ENCODE measurements at regions not wholly inside any gene's neighbourhood (a gene's known extent, or its start where the extent isn't known, plus 50 kb on each side); places are given as distances from the start of the nearest gene placed in this dataset.

DNA sequence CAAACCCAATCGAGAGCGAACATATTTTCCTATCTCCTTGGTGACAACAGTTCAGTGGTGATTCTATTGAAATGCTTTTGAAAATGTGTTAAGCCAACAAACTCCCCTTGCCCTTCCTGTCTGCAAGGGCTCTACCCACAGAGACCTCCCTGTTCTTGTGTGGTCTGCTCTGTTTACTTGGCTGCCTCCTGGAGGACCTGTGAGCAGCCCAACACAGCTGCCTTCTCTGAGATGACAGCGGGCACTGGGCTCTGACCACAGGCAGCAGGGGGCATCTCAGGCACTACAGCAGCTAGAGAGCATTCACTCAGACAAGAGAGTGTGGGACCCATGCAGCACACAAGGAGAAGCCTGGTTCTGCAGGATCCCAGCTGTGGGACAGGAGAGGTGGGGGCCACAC is 416.4 kb downstream of the TCERG1L start:
- H3K4me1 Mint-ChIP-seq = no peaks in the 10 kb centered on the region
- H3K36me3 Mint-ChIP-seq = no peaks in the 10 kb centered on the region
- peaks cover 0 to 5% (median 2%) of the 10 kb centered on the region in 3 donors for H3K27me3 Mint-ChIP-seq (ENCODE audit: low read depth in 3 of 3)
- DNase-seq = peak in 2 of 3 donors; percentile 2 to 5
- H3K9me3 Mint-ChIP-seq = peaks cover 0 to 3% (median 0%) of the 10 kb centered on the region in 6 donors
- no peak overlapping the region for H3K27ac Mint-ChIP-seq
- H3K4me3 Mint-ChIP-seq = no peak overlapping the region

DNA sequence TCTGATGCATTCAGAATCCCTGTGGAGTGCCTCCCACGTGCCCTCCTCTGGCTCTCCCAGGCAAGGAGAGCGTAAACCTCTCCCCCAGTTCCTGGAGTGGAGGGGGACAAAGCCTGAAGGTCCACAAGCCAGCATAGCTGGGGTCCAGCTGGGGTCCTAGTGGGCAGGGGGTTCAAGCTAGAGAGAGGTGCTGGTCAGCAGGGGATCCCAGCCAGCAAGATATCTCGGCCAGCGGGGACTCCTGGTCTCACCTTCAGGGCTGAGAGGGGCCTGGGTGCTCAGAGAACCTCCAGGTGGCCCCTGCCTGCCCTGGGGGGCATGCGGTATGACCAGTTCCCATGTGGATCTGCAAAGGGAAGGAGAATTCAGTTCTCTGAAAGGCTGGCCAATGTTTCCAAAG is 413.7 kb downstream of the TCERG1L start:
- H3K27me3 Mint-ChIP-seq (ENCODE audit: low read depth in 3 of 3) = peaks cover 0 to 5% (median 0%) of the 10 kb centered on the region in 3 donors
- H3K4me3 Mint-ChIP-seq = no peak overlapping the region
- peaks cover 0 to 3% (median 0%) of the 10 kb centered on the region in 6 donors for H3K9me3 Mint-ChIP-seq
- H3K27ac Mint-ChIP-seq = no peak overlapping the region
- H3K36me3 Mint-ChIP-seq = no peaks in the 10 kb centered on the region
- no peaks in the 10 kb centered on the region for H3K4me1 Mint-ChIP-seq
- DNase-seq = no peak

- no peaks in the 10 kb centered on the region for H3K36me3 Mint-ChIP-seq
- H3K4me1 Mint-ChIP-seq = no peaks in the 10 kb centered on the region
- H3K4me3 Mint-ChIP-seq = no peak overlapping the region
- no peak overlapping the region for H3K27ac Mint-ChIP-seq
- DNase-seq = no peak
- H3K27me3 Mint-ChIP-seq (ENCODE audit: low read depth in 3 of 3) = peaks cover 0 to 5% (median 0%) of the 10 kb centered on the region in 3 donors
- H3K9me3 Mint-ChIP-seq = peaks cover 0 to 3% (median 0%) of the 10 kb centered on the region in 6 donors
Observed at GRCh38 chr10:130898381-130898780, 413.1 kb downstream of the TCERG1L start.

- Mint-ChIP-seq H3K27me3 (ENCODE audit: low read depth in 3 of 3) (peaks cover 0 to 5% (median 0%) of the 10 kb centered on the region in 3 donors), H3K27ac (no peak overlapping the region), H3K36me3 (no peaks in the 10 kb centered on the region)
Observed at GRCh38 chr10:130899856-130900255, 411.7 kb downstream of the TCERG1L start.

GRCh38 chr10:130900441-130901160 is 410.9 kb downstream of the TCERG1L start:
- Mint-ChIP-seq H3K9me3 (peaks cover 0 to 3% (median 0%) of the 10 kb centered on the region in 6 donors), H3K27me3 (ENCODE audit: low read depth in 3 of 3) (peaks cover 0 to 4% (median 0%) of the 10 kb centered on the region in 3 donors), H3K4me1 (no peaks in the 10 kb centered on the region), H3K36me3 (no peaks in the 10 kb centered on the region), H3K4me3 (no peak overlapping the region), H3K27ac (no peak overlapping the region)
- no peak for DNase-seq

More at GRCh38 chr10:130899856-130900255, 411.7 kb downstream of the TCERG1L start:
- no peaks in the 10 kb centered on the region for H3K4me1 Mint-ChIP-seq
- H3K4me3 Mint-ChIP-seq = no peak overlapping the region
- DNase-seq = no peak
- H3K9me3 Mint-ChIP-seq = peaks cover 0 to 3% (median 0%) of the 10 kb centered on the region in 6 donors

DNA sequence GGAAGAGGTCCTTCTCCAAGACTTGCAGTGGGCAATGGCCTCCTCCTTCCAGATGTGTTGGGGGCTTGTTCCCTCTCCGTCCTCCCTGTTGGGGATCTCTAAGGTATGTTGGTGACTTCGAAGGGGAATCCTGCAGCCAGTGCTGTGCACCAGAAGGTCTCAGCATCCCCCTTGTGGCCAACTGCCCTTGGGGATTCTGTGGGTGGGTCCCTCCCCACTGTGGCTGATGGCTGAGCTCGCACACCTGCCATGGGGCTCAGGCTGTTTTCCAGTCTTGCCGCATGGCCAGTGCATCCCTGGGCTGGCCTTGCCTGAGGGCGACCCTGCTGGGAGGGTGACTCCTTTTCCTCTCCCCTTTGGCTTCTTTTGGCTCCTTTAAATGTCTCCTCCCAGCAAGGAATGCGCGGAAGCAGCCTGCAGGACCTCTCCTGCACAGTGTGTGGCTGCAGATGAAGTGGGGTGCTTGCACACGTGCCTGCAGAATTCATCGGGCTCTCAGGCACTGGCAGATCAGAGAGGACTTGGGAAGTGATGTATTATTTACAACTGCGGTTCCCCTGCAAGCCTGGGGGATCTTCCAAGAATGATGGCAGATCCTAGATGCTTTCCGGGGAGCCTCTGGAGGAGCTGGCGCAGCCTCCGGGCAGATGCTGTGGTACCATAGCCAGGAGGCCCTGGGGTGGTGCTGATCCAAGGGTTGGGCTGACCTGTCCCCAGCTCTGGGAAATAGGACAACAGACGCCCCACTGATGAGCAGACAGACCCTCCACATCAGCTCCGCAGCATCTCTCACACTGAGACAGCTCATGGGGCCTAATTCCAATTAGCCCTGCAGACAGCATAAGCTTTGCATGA is 410.0 kb downstream of the TCERG1L start:
- peaks cover 0 to 4% (median 0%) of the 10 kb centered on the region in 3 donors for H3K27me3 Mint-ChIP-seq (ENCODE audit: low read depth in 3 of 3)
- no peaks in the 10 kb centered on the region for H3K4me1 Mint-ChIP-seq
- no peak for DNase-seq
- no peak overlapping the region for H3K4me3 Mint-ChIP-seq
- no peaks in the 10 kb centered on the region for H3K36me3 Mint-ChIP-seq
- H3K27ac Mint-ChIP-seq = no peak overlapping the region
- peaks cover 0 to 3% (median 0%) of the 10 kb centered on the region in 6 donors for H3K9me3 Mint-ChIP-seq

DNA sequence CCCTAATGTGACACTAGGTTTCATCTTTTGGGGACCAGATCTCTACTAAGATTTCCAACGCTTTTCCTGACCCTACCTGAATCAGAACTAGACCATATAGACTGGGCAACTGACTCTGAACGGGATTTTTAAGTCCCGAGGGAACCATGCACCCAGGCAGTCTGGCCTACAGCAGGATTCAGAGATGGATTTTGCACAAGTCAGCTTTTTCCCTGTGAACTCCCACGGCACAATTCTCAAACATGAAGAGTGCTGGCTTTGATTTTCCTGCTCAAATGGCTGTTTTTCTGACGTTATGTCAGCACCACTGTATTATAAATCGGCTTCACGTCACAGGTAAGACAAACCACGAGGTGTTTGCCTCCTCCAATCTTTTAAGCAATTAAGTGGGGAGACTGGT is 409.1 kb downstream of the TCERG1L start:
- no peaks in the 10 kb centered on the region for H3K9me3 Mint-ChIP-seq
- no peak for DNase-seq
- H3K4me1 Mint-ChIP-seq = no peaks in the 10 kb centered on the region
- H3K27me3 Mint-ChIP-seq (ENCODE audit: low read depth in 3 of 3) = peaks cover 0 to 2% (median 0%) of the 10 kb centered on the region in 3 donors
- no peaks in the 10 kb centered on the region for H3K36me3 Mint-ChIP-seq
- no peak overlapping the region for H3K4me3 Mint-ChIP-seq
- H3K27ac Mint-ChIP-seq = no peak overlapping the region

GRCh38 chr10:130902929-130903328 is 408.6 kb downstream of the TCERG1L start:
- Mint-ChIP-seq H3K27me3 (ENCODE audit: low read depth in 3 of 3) (peaks cover 0 to 2% (median 0%) of the 10 kb centered on the region in 3 donors), H3K36me3 (no peaks in the 10 kb centered on the region), H3K4me1 (no peaks in the 10 kb centered on the region), H3K9me3 (no peaks in the 10 kb centered on the region), H3K4me3 (no peak overlapping the region), H3K27ac (no peak overlapping the region)
- no peak for DNase-seq

DNA sequence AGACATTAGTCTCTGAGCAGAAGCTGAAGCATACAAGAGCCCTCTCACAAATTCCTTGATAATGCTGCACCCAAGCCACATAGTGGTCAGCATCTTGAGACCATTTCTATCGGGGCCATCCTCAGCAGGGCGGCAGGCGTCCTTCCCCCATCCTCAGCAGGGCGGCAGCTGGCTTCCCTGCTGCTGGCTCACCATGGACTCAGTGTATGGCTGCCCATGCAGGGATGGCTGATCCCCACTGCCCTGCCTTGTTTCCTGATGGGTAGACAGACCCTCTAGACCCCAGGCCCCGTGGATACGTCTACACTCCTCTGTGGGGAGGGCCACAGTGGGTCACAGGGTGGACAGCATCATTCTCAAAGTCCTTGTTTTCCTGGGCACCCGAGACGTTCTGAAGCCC is 406.8 kb downstream of the TCERG1L start:
- Mint-ChIP-seq H3K27me3 (ENCODE audit: low read depth in 3 of 3) (peaks cover 0 to 2% (median 0%) of the 10 kb centered on the region in 3 donors), H3K36me3 (no peaks in the 10 kb centered on the region), H3K4me3 (no peak overlapping the region), H3K9me3 (no peaks in the 10 kb centered on the region), H3K4me1 (no peaks in the 10 kb centered on the region), H3K27ac (no peak overlapping the region)
- DNase-seq = no peak

DNA sequence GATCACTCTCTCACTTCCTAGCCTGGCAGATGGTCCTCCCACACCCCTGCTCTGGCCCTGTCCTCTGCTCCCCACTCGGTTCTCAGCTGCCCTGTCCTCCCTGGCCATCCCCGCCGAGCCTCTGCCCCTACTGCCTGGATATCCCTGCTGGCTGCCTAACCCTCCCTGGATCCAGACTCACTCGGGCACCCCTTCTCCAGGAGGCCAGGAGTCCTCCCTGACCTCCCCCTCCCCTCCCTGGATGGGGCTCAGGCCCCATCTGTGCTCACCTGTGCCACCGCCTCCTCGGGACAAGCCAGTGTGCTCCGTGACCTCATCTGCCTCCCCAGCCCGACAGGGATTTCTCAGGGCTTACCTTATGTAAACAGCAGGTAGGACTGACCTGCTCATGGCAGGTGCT is 406.1 kb downstream of the TCERG1L start:
- Mint-ChIP-seq H3K4me3 (no peak overlapping the region), H3K27ac (no peak overlapping the region), H3K36me3 (no peaks in the 10 kb centered on the region), H3K9me3 (no peaks in the 10 kb centered on the region), H3K27me3 (ENCODE audit: low read depth in 3 of 3) (peaks cover 0 to 2% (median 0%) of the 10 kb centered on the region in 3 donors), H3K4me1 (no peaks in the 10 kb centered on the region)
- no peak for DNase-seq

GRCh38 chr10:130905921-130906320 is 405.6 kb downstream of the TCERG1L start:
- peaks cover 0 to 2% (median 0%) of the 10 kb centered on the region in 3 donors for H3K27me3 Mint-ChIP-seq (ENCODE audit: low read depth in 3 of 3)

GRCh38 chr10:130910848-130911247 is 400.7 kb downstream of the TCERG1L start:
- no peak for DNase-seq
- no peak overlapping the region for H3K4me3 Mint-ChIP-seq
- no peaks in the 10 kb centered on the region for H3K4me1 Mint-ChIP-seq
- peaks cover 0 to 3% (median 2%) of the 10 kb centered on the region in 3 donors for H3K27me3 Mint-ChIP-seq (ENCODE audit: low read depth in 3 of 3)
- H3K9me3 Mint-ChIP-seq = peaks cover 0 to 8% (median 4%) of the 10 kb centered on the region in 6 donors
- H3K36me3 Mint-ChIP-seq = peaks cover 0 to 4% (median 0%) of the 10 kb centered on the region in 3 donors
- no peak overlapping the region for H3K27ac Mint-ChIP-seq

More at GRCh38 chr10:130905921-130906320, 405.6 kb downstream of the TCERG1L start:
- no peak overlapping the region for H3K4me3 Mint-ChIP-seq
- no peak for DNase-seq
- H3K27ac Mint-ChIP-seq = no peak overlapping the region
- no peaks in the 10 kb centered on the region for H3K4me1 Mint-ChIP-seq
- H3K36me3 Mint-ChIP-seq = no peaks in the 10 kb centered on the region
- H3K9me3 Mint-ChIP-seq = no peaks in the 10 kb centered on the region

- Mint-ChIP-seq H3K27me3 (ENCODE audit: low read depth in 3 of 3) (peaks cover 1 to 4% (median 3%) of the 10 kb centered on the region in 3 donors), H3K36me3 (peaks cover 0 to 4% (median 0%) of the 10 kb centered on the region in 3 donors), H3K4me1 (no peaks in the 10 kb centered on the region), H3K27ac (no peak overlapping the region), H3K4me3 (no peak overlapping the region), H3K9me3 (peaks cover 0 to 8% (median 4%) of the 10 kb centered on the region in 6 donors)
- DNase-seq = no peak
Observed at GRCh38 chr10:130913844-130914243, 397.7 kb downstream of the TCERG1L start.

DNA sequence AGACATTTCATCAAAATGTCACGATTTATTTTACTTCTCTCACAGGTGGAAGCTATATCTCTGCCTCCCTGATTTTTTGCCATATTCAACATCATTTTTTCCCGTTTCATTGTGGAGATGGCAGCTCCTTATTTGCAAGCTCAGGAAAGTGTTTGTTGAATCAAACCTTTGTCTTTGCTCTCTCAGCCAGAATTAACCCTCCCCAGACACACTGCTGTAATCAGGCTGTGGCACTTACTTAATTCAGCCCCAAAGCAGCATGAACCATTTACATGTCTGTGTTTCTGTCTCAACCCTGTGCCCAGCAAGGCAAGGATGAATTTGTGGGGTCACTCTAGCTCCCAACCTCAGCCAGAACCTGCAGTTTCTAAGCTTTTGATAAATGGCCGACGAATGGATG is 397.2 kb downstream of the TCERG1L start:
- Mint-ChIP-seq H3K27me3 (ENCODE audit: low read depth in 3 of 3) (peaks cover 1 to 4% (median 3%) of the 10 kb centered on the region in 3 donors), H3K9me3 (peaks cover 0 to 8% (median 4%) of the 10 kb centered on the region in 6 donors), H3K4me1 (no peaks in the 10 kb centered on the region), H3K36me3 (peaks cover 0 to 4% (median 0%) of the 10 kb centered on the region in 3 donors), H3K27ac (no peak overlapping the region), H3K4me3 (no peak overlapping the region)
- no peak for DNase-seq
